ENCODE measurements at regions not wholly inside any gene's neighbourhood (a gene's known extent, or its start where the extent isn't known, plus 50 kb on each side); places are given as distances from the start of the nearest gene placed in this dataset.

GRCh38 chr2:226274143-226274542, 525.5 kb downstream of the IRS1 start:
- DNase-seq (ENCODE audit: low read depth): no peak

DNA sequence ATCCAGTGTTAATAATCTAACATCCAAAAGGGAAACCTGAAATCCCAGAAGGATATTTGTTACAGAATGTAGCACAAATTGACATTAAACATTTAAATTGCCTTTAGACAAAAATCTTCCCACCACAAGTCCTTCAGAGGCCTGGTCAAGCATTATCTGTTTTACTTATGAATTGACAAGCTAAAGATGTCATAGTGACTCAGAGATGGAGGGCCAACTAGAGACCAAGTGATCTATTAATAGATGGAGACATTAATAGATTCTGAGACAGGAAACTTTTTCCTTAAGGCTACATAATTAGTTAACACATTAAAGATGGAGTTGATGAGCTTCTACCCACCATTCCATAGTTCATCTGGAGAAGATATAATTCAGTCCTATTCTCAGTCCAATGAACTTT, 526.2 kb downstream of the IRS1 start:
- DNase-seq (ENCODE audit: low read depth): no peak

GRCh38 chr2:226272435-226272834, 527.2 kb downstream of the IRS1 start:
- DNase-seq (ENCODE audit: low read depth): no peak

DNA sequence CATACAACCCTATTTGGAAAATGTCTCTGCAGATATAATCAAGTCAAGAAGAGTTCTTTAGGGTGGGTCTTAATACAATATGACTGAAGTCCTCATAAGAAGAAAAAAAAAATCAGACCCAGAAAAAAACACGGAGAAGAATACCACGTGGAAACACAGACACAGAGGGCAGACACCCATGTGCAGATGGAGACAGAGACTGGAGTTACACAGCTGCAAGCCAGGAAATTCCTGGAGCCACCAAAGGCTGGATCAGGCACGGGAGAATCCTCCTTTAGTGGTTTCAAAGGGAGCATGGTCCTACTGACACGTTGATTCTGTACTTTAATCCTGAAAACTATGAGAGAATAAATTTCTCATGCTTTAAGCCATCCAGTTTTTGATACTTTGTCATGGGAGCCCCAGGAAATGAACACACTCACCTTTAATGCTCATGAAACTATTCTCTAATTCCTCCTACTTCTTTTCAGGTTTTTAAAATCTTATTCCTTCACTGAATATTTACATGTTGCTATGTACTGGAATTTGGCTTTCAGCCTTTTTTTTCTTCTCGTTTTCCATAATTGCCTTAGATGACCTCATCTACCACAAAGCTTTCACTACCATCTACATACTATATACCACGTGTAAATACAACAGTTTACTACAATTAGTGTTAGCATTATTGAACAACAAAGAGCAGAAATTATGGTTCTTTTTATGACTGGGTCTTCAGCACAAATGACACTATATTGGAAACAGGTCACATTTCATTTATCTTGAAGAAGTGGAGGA, 529.1 kb downstream of the IRS1 start:
- DNase-seq (ENCODE audit: low read depth): no peak

- no peak for DNase-seq (ENCODE audit: low read depth)
Measured at GRCh38 chr2:226267516-226268289, 531.9 kb downstream of the IRS1 start.

DNA sequence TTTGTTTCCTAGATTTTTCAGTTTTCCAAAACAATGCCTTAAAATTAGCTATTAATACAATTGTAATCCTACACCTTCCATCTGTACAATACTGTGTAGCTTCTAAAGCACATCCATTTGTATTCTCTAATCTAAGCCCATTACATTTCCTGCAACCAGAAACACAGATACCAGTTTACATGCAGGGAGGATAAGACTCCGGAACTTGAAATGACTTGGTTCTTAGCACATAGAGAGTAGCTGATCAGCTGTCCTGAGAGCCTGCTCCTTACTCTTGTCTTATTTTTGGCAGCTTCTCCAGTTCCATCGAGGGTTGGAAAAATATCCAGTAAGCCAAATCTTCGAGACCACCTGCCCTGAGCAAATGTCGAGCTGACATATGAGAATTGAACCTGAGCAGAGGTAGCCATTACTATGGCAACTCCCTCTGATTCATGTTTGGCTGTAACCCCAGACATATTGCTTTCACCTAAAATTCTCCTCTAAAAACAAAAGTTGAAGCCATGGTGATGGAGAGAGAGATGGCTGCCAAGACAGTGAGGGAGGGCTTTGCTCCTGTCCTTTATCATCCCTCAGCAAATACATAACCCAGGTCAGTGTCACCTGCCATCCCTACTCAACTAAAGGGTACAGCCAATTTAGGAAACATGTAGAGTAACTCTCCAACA, 542.8 kb downstream of the IRS1 start:
- DNase-seq (ENCODE audit: low read depth): no peak

DNA sequence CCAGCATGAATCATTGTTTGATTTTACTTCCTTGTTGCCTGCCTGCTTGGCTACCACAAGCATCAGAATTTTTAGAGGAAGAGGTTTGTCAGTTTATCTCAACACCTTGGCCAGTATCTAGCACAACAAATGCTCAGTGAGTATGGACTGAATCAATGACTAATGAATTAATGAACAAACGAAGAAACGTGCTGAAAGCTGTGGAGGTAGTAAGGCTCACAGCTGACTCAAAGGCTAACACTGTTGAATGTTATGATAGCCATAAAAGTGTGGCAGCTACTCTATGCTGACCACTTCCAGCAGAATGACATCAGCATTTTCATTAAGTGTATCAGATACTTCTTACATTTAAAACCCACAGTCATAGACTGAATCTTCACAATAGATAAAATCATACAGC, 543.4 kb downstream of the IRS1 start:
- no peak for DNase-seq (ENCODE audit: low read depth)

- DNase-seq (ENCODE audit: low read depth): no peak
Measured at GRCh38 chr2:226251661-226252060, 548.0 kb downstream of the IRS1 start.

- no peak for DNase-seq (ENCODE audit: low read depth)
Measured at GRCh38 chr2:226247289-226248275, 552.0 kb downstream of the IRS1 start.

- no peak for DNase-seq (ENCODE audit: low read depth)
Measured at GRCh38 chr2:226234187-226234586, 565.4 kb downstream of the IRS1 start.

GRCh38 chr2:226233388-226233787, 566.2 kb downstream of the IRS1 start:
- no peak for DNase-seq (ENCODE audit: low read depth)

DNA sequence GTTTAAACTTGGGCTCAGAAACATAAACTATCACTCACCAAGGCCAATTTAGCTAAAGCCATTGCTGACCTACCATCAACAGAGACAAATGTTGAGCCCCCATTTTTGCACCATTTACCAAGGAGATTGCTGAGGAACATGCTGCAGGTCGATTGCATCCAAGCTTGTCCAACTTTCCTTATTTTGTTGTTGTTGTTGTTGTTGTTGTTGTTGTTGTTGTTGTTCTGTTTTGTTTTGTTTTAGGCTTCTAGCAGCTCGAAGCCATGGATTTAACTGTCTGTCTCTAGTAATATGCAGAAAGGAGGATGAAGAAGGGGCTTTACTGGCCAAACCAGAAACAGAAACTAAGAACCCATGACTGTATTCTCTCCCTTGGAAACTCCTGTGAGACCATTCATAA, 571.5 kb downstream of the IRS1 start:
- no peak for DNase-seq (ENCODE audit: low read depth)

DNA sequence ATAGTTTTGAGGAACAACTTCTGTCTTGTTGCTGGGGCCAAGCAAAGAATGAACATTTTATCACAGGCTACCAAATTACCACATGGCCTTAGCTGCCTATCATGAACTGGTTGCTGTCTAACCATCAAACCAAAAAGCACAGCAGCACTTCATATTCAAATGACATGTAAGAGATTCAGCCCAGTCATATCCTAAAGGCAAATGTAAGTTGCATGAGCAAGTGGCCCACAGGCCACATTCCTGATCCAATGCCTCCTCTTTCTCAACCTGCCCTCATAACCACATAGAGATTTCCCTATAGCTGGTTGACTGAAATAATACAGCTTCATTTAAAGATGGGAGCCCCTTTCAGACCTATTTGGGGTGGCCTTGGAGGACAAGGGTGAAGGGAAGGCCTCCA, 572.3 kb downstream of the IRS1 start:
- no peak for DNase-seq (ENCODE audit: low read depth)

DNA sequence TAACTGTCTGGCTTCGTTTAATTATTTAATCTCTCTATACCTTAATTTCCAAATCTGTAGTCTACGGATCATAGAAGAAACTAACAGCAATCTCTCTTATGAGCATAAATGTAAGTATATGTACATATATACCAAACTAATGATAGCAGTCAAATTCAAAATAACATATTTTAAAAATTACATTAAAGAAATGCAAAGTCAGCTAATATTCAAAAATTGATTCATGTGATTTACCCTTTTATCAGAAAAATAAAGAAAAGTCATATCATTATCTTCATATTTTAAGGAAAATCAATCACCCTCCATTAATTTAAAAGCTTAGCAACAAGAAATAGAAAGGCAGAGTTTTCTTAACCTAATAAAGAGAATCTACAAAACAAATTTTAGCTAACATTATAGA, 575.9 kb downstream of the IRS1 start:
- no peak for DNase-seq (ENCODE audit: low read depth)

- DNase-seq (ENCODE audit: low read depth): no peak
Measured at GRCh38 chr2:226220511-226220910, 579.1 kb downstream of the IRS1 start.

DNA sequence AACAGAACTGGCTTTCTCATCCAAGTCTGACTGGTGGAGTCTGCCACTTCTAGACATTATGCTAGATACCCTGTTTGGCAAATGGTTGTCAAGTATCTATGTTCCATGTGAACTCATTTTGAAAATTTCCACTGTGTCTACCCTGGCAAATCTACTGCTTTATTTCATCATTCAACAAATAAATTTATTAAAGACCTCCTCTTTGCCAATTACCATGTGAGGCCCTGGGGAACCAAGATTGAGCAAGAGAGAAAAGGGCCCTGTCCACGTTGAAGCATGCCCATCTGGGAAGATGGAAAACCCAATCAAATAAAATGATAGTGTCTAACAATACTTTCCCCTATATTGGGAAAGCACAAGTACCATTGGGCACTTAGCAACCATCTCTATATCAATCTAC, 582.4 kb downstream of the IRS1 start:
- DNase-seq (ENCODE audit: low read depth): no peak

DNA sequence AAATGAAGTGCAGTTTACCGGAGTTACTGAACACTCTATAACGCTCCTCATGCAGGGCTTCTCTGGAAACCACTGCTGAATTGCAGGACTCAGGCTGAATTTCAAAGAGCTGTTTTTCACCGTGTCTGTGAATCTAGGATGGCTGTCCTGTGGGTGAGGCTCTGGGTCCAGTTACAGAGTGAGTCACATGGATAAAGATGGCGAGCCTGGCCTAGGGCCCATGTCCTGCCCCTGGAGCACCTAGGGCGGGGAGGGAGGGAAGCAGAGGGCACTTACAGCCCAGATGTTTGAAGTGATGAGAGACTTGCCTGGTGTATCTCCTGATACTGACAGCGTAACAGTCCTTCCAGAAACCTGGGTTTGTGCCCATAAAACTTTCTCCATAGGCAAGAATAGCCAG, 583.0 kb downstream of the IRS1 start:
- no peak for DNase-seq (ENCODE audit: low read depth)

GRCh38 chr2:226215902-226216503, 583.6 kb downstream of the IRS1 start:
- peak; percentile 19 for DNase-seq (ENCODE audit: low read depth)

- no peak for DNase-seq (ENCODE audit: low read depth)
Measured at GRCh38 chr2:226213717-226214116, 585.9 kb downstream of the IRS1 start.

GRCh38 chr2:226211439-226211838, 588.2 kb downstream of the IRS1 start:
- DNase-seq (ENCODE audit: low read depth): no peak

- DNase-seq (ENCODE audit: low read depth): no peak
Measured at GRCh38 chr2:226208726-226209125, 590.9 kb downstream of the IRS1 start.
